ENCODE measurements at regions not wholly inside any gene's neighbourhood (a gene's known extent, or its start where the extent isn't known, plus 50 kb on each side); places are given as distances from the start of the nearest gene placed in this dataset.

- no peak for TF ChIP-seq CTCF (IDR thresholded peaks at IDR 0.05)
- TF ChIP-seq EP300 (IDR thresholded peaks at IDR 0.05; ENCODE audit: low read depth): no peak
- no peak for TF ChIP-seq POLR2AphosphoS5 (IDR thresholded peaks at IDR 0.05)
- TF ChIP-seq POLR2A (IDR thresholded peaks at IDR 0.05): no peak
Observed at GRCh38 chr3:117291476-117291875, 581.9 kb downstream of the TUSC7 start.

Measured in transverse colon (tissue), 4 donors.